Hepatocyte (in vitro differentiated cells): ENCODE measurements at regions not wholly inside any gene's neighbourhood (a gene's known extent, or its start where the extent isn't known, plus 50 kb on each side); places are given as distances from the start of the nearest gene placed in this dataset.

Source experiments
- EZH2phosphoT487 ChIP-seq: fragments of 200-600 bp; sonication (generic); IDR thresholded peaks from one replicate; pipeline ENCODE4 v1.6.1; 2018; ENCODE audit warnings: antibody characterized with exemption, mild to moderate bottlenecking, low read depth, moderate library complexity; ENCODE audit not compliant: unreplicated experiment, severe bottlenecking
- TF ChIP-seq, protein P1 (sequence below): fragments of 200-600 bp; sonication (generic); IDR thresholded peaks from 2 replicates; pipeline ENCODE4 v1.5.1; 2016; ENCODE audit warnings: antibody characterized with exemption, mild to moderate bottlenecking; ENCODE audit not compliant: poor library complexity

DNA sequence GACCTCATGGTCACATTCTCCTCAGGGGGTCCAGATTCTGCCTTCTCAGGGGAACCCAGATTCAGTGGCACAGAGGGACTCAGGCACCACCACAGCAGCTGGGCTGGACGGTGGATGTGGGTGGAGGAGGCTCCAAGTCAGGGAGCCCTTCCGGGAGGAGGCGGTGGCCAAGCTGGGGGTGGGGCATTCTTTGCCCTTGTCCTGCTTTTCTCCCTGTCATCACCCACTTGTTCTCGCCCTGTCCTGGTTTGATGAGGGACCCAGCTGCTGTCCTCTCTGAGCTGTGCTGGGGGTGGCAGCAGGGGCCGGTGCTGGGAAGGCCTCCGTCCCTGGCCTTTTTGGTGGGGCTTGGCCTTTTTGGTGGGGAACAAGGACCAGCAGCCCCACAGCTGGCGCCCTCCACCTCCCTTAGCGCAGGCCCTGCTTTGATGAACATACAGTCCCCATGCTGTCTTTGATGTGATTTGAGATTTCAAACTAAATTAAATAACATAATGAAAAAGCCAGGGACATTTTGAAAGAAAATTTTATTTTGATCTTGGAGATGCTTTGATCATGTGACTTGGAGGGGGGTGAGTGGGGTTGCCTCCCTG is 1168.2 kb downstream of the BRD1 start:
- no peak for TF ChIP-seq EZH2phosphoT487
- TF ChIP-seq, protein P1, sequence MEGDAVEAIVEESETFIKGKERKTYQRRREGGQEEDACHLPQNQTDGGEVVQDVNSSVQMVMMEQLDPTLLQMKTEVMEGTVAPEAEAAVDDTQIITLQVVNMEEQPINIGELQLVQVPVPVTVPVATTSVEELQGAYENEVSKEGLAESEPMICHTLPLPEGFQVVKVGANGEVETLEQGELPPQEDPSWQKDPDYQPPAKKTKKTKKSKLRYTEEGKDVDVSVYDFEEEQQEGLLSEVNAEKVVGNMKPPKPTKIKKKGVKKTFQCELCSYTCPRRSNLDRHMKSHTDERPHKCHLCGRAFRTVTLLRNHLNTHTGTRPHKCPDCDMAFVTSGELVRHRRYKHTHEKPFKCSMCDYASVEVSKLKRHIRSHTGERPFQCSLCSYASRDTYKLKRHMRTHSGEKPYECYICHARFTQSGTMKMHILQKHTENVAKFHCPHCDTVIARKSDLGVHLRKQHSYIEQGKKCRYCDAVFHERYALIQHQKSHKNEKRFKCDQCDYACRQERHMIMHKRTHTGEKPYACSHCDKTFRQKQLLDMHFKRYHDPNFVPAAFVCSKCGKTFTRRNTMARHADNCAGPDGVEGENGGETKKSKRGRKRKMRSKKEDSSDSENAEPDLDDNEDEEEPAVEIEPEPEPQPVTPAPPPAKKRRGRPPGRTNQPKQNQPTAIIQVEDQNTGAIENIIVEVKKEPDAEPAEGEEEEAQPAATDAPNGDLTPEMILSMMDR, result no peak
